HepG2 (cell line): ENCODE measurements at regions not wholly inside any gene's neighbourhood (a gene's known extent, or its start where the extent isn't known, plus 50 kb on each side); places are given as distances from the start of the nearest gene placed in this dataset.
"Not testable (repeated sequence)": the region's sequence is repeated elsewhere in the genome, so short reads cannot be mapped to it uniquely, and the experiment has no call there.

Experiments used
- ATAC-seq: fragments of 200-7000 bp; cut with Tn5 transposase; 3 replicates; pipeline ENCODE4 v1.9.1; 2020; ENCODE audit warnings: mild to moderate bottlenecking, moderate library complexity
- BruUV-seq: library from RNA; stranded (reverse); fragments of 400-500 nt; replicated peaks from 2 replicates; lab custom pipeline; 2021; lab: Mats Ljungman, UMichigan
- CTCF ChIA-PET: fragments of 300-600 bp; formaldehyde crosslinking; extraction: SDS; loops from one replicate; lab custom pipeline; 2021; ENCODE audit warnings: low total read pairs, inconsistent platforms, low intra/inter-chr PET ratio; lab: Yijun Ruan, JAX
- POLR2A ChIA-PET: fragments of 350-600 bp; sonication (Branson Sonifier 250); formaldehyde crosslinking; loops from one replicate; lab custom pipeline; 2020; ENCODE audit warnings: antibody characterized with exemption, inconsistent platforms; lab: Yijun Ruan, JAX
- DNase-seq: peaks from one replicate; pipeline ENCODE4 v3.0.0-alpha.2; 2015; ENCODE audit warnings: low spot score
- FAIRE-seq: peaks from 3 replicates; lab custom pipeline; 2011; peaks lifted over from hg19 to GRCh38; lab: Jason Lieb, UNC
- H2AFZ ChIP-seq: one replicate; pipeline ENCODE4 v1.6.1; 2011; ENCODE audit warnings: low read length, inconsistent platforms
- H3K27ac ChIP-seq: fragments of 300-600 bp; 3 replicates; pipeline ENCODE4 v1.8.0; 2011; ENCODE audit warnings: mixed run types, mild to moderate bottlenecking, mixed read lengths, low read length, inconsistent platforms; ENCODE audit not compliant: insufficient read depth; ENCODE audit errors: extremely low read length
- H3K27me3 ChIP-seq, 2 experiments: fragments of 200-600 bp in 1 of 2; 2 replicates in 1 of 2; 3 replicates in 1 of 2; pipeline versions ENCODE4 v1.6.0 to v1.8.0; 2011; ENCODE audit warnings: low read length in 2 of 2, mild to moderate bottlenecking in 2 of 2, moderate library complexity in 2 of 2, inconsistent platforms in 1 of 2; ENCODE audit not compliant: insufficient read depth in 2 of 2, control insufficient read depth in 1 of 2
- H3K36me3 ChIP-seq, 2 experiments: fragments of 200-600 bp in 1 of 2; replicated peaks in 1 of 2; 2 replicates in 1 of 2; 3 replicates in 1 of 2; pipeline versions ENCODE4 v1.5.1 to v1.8.0; 2011; ENCODE audit warnings: low read length in 2 of 2, inconsistent platforms in 1 of 2; ENCODE audit not compliant: insufficient read depth in 2 of 2, control insufficient read depth in 1 of 2
- H3K4me1 ChIP-seq: 2 replicates; pipeline ENCODE4 v1.5.1; 2012; ENCODE audit warnings: low read length, inconsistent platforms; ENCODE audit not compliant: insufficient read depth
- H3K4me2 ChIP-seq: 2 replicates; pipeline ENCODE4 v1.6.0; 2011; ENCODE audit warnings: low read depth, low read length, inconsistent platforms
- H3K4me3 ChIP-seq, 3 experiments: fragments of 200-600 bp in 1 of 3; sonication (generic), shearing (Covaris generic) in 1 of 3; replicated peaks in 1 of 3; 2 replicates each; pipeline ENCODE4 v1.5.1; 2011 to 2016; ENCODE audit warnings: low read length in 3 of 3, inconsistent platforms in 2 of 3, low read depth in 2 of 3, mild to moderate bottlenecking in 2 of 3, control low read depth in 1 of 3, mixed read lengths in 1 of 3; ENCODE audit not compliant: insufficient read depth in 1 of 3
- H3K79me2 ChIP-seq: one replicate; pipeline ENCODE4 v1.6.1; 2011; ENCODE audit warnings: low read length, inconsistent platforms; ENCODE audit not compliant: insufficient read depth
- H3K9ac ChIP-seq: 2 replicates; pipeline ENCODE4 v1.6.0; 2011; ENCODE audit warnings: mild to moderate bottlenecking, low read depth, low read length, inconsistent platforms; ENCODE audit not compliant: insufficient read depth
- H3K9me3 ChIP-seq: 2 replicates; pipeline ENCODE4 v1.5.1; 2012; ENCODE audit warnings: mild to moderate bottlenecking, low read length
- H4K20me1 ChIP-seq: 2 replicates; pipeline ENCODE4 v1.6.0; 2011; ENCODE audit warnings: inconsistent platforms, mild to moderate bottlenecking, low read length, moderate library complexity; ENCODE audit not compliant: insufficient read depth
- WGBS: methylation state at CpG from one replicate; pipeline ENCODE4 v1.1.6; 2017; ENCODE audit warnings: low lambda C conversion rate; 5-methylcytosine and 5-hydroxymethylcytosine counted together
- in situ Hi-C: cut with HindIII; loops from 2 replicates; pipeline ENCODE4 v1.10.0; 2017; ENCODE audit warnings: low pct_unique_long_range_greater_than_20kb; ENCODE audit not compliant: extremely low pct_ligation_motif_present
- intact Hi-C: fragments of 100-400 bp; cut with micrococcal nuclease; formaldehyde crosslinking; loops from one replicate; pipeline ENCODE4 v1.10.0; 2022; ENCODE audit not compliant: unreplicated experiment

DNA sequence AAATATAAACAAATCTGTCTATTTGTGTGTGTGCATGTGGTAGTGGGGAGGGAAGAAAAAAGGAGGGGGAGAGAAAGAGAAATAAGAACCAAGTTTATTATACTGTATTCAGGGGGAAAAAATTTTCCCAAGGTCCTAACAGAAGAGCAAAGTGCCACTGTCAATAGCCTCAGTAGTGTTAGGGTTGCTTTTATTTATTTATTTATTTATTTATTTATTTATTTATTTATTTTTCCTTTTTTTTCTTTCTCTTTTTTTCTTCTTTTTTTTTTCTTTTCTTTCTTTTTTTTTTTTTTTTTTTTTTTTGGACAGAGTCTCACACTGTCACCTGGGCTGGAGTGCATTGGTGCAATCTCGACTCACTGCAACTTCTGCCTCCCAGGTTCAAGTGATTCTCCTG is 352.7 kb downstream of the OR4F29 start:
- H3K4me1 ChIP-seq, H3K4me3 ChIP-seq, BruUV-seq, H3K79me2 ChIP-seq, CTCF ChIA-PET, H3K27ac ChIP-seq, DNase-seq, FAIRE-seq, in situ Hi-C loops, H3K4me2 ChIP-seq, H3K36me3 ChIP-seq, intact Hi-C loops, H4K20me1 ChIP-seq, H2AFZ ChIP-seq, POLR2A ChIA-PET, H3K9me3 ChIP-seq, H3K9ac ChIP-seq, H3K27me3 ChIP-seq, ATAC-seq: not testable (repeated sequence)
- no CpG with 5 or more reads among the region's 1 CpG for WGBS

DNA sequence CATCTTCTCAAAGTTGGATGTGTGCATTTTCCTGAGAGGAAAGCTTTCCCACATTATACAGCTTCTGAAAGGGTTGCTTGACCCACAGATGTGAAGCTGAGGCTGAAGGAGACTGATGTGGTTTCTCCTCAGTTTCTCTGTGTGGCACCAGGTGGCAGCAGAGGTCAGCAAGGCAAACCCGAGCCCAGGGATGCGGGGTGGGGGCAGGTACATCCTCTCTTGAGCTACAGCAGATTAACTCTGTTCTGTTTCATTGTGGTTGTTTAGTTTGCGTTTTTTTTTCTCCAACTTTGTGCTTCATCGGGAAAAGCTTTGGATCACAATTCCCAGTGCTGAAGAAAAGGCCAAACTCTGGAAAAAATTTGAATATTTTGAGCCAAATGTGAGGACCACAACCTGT is 360.2 kb downstream of the OR4F29 start:
- not testable (repeated sequence) for FAIRE-seq

DNA sequence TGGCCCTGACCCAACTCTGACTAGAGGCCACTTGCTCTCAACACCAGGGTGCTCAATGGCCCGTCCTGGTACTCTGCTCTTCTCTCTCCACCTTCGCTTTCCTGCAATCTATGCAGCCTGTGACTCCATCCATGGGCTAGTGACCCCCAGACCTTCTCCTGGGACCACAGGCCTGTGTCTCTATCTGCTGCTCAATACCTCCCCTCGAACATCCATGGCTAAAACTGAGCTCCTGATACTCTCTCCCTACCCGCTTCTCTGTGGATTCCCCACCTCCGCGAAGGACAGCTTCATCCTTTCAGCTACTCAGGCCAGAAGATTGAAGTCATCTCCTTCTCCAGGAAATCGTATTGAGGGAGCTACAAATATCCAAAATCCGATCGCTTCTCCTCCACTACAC is 363.4 kb downstream of the OR4F29 start:
- H3K4me2 ChIP-seq, DNase-seq, in situ Hi-C loops, H3K9ac ChIP-seq, CTCF ChIA-PET, POLR2A ChIA-PET, FAIRE-seq, H2AFZ ChIP-seq, H3K79me2 ChIP-seq, ATAC-seq, H4K20me1 ChIP-seq, H3K4me1 ChIP-seq, intact Hi-C loops, H3K36me3 ChIP-seq, H3K27ac ChIP-seq, H3K27me3 ChIP-seq, H3K4me3 ChIP-seq, H3K9me3 ChIP-seq, BruUV-seq: not testable (repeated sequence)
- WGBS = no CpG with 5 or more reads among the region's 9 CpGs

More for the DNA sequence above, 360.2 kb downstream of the OR4F29 start:
- H3K9ac ChIP-seq, H3K27me3 ChIP-seq, in situ Hi-C loops, H3K27ac ChIP-seq, ATAC-seq, intact Hi-C loops, POLR2A ChIA-PET, DNase-seq, H3K36me3 ChIP-seq, H3K4me1 ChIP-seq, H3K9me3 ChIP-seq, H3K79me2 ChIP-seq, H3K4me2 ChIP-seq, CTCF ChIA-PET, H4K20me1 ChIP-seq, H2AFZ ChIP-seq, H3K4me3 ChIP-seq, BruUV-seq: not testable (repeated sequence)
- WGBS = no CpG with 5 or more reads among the region's 4 CpGs

DNA sequence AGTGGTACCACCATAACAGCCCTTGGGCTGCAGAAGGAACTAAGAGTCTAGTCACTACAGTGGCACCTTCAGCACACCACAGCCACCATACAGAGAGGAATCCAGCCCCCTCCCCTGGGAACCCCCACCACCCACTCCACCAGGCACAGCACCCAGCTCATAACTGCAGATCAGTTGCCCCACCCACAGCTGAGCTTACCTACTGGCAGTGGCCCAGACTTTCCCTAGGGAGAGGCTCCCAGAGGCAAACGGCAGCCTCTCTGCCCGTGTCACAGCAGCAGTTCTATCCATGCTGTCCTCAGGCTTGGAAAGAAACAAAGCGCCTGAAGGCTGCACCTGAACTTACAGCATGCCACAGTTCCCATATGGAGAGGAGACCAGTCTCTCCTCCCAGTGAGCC is 372.3 kb downstream of the OR4F29 start:
- H3K36me3 ChIP-seq, H2AFZ ChIP-seq, in situ Hi-C loops, H3K4me2 ChIP-seq, H3K27ac ChIP-seq, BruUV-seq, H3K9ac ChIP-seq, CTCF ChIA-PET, H3K9me3 ChIP-seq, FAIRE-seq, POLR2A ChIA-PET, H3K79me2 ChIP-seq, H4K20me1 ChIP-seq, ATAC-seq, intact Hi-C loops, H3K27me3 ChIP-seq, H3K4me3 ChIP-seq, H3K4me1 ChIP-seq, DNase-seq: not testable (repeated sequence)
- no CpG with 5 or more reads among the region's 3 CpGs for WGBS
